GM18870 (cell line): ENCODE measurements at regions not wholly inside any gene's neighbourhood (a gene's known extent, or its start where the extent isn't known, plus 50 kb on each side); places are given as distances from the start of the nearest gene placed in this dataset.

Experiments
- ATAC-seq: cut with Tn5 transposase; IDR thresholded peaks from one replicate; pipeline ENCODE4 v1.9.1; 2021; ENCODE audit warnings: moderate library complexity; ENCODE audit not compliant: unreplicated experiment

GRCh38 chr2:9771481-9772017, 71.7 kb upstream of the TAF1B start:
- ATAC-seq = no peak

DNA sequence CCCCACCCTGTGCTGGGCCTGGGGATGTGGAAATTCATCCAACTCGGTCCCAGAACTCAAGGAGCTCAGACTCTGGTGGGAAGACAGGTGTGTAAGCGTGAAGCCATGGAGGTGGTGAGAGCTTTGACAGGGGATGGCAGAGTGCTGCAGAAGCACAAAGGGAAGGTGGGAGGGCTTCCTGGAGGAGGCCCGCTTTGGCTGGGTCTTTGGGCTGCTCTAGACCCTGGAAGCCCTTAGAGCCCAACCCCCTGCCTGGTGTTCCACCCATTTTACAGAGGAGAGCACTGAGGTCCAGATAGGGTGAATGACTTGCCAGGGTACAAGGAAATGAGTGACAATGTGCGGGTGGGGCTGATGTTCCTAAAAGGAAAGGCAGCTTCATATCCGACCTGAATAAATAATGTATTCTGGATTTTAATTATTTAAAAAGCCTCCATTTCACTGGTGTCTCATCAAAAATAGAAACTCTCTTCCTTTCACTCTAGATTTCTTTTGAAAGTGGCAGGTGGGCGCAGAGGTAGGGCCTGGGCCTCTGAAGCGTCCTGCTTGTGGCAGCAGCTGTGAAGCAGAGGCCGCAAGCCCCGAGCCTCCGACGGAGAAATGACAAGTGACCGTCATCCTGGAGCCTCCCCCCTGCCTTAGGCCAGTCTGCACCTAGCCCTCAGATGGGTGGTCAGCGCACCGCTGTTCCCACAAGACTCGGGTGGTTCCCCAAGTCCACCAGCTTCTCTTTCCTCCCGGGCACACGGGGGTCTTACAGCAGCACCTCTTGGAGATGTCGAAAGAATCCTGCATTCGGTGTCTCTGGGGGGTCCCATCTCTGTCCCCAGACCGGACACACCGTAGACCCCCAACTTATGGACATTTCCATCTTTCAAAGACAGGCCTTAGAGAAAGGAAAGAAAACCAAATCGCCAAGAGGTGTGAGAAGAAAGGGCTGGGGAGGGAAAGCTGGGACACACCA, 71.0 kb upstream of the TAF1B start:
- no peak for ATAC-seq

DNA sequence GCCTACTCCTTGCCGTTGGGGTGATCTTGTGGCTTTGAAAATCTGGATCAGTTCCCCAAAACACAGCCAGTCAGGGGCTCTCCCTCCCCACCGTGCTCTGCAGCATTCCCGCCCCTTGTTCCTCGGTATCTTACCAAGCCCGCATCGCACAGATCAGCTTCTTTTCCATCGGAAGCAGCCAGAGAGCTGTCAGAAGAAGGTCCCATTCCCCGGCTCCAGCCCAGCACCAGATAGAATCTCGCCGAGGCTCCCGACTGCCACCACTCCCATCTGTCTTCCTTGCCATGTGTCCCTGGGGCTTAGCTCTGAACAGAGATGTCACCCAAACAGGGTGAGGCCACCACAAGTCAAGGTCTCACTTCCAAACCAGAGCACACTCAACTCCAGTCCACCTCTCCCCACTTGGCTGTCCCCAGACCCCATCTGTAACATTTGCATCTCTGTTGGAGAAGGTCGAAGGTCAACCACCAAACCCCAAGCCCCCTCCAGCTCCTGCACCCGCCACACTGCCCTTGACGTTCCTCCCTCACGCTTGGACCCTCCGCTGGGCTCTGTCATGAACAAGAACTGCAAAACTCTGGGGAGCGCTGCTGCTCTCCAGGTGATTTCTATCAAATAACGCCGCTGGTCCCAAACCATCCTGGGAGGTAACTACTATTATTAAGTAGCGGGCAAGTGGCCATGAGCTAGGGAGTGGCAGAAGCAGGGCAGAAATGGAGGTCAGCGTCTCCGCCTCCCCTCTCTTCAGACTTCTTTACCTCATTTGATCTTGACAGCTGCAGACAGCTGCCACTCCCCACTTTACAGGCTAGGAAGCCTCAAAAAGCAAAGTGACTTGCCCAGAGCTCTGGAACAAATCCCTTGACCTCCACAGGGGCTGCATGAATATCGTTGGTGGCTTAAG, 70.0 kb upstream of the TAF1B start:
- no peak for ATAC-seq

DNA sequence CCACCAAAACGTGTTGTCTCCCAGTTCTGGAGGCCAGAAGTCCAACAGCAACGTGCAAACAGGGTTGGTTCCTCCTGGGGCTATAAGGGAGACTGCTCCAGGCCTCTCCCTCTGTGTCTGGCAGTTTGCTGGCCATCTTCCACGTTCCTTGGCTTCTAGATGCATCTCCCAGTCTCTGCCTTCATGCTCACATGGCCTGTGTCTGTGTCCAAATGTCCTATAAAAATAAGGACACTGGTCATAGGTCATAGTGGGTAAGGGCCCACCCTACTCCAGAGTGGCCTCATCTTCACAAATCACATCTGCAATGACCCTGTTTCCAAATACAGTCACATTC, 69.4 kb upstream of the TAF1B start:
- ATAC-seq = no peak

GRCh38 chr2:9774266-9774665, 69.0 kb upstream of the TAF1B start:
- ATAC-seq = no peak

DNA sequence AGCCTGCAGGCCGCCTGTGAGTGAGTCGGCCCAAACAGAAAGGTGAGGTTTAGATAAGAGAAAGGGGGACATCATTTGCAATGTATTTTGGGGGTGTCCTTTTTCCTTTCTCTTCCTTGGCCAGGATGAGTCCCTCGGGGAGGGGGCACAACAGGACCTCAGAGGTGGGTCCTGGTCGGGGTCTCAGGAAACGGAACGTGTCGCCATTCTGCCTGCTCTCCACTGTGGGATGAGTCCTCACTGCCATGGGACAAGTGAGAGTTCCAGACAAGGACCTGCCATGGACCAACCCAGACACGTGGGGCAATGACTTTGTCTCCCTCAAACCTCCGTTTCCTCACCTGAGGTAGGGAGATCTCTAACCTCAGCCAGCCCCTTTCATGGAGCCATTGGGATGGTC, 67.9 kb upstream of the TAF1B start:
- no peak for ATAC-seq

DNA sequence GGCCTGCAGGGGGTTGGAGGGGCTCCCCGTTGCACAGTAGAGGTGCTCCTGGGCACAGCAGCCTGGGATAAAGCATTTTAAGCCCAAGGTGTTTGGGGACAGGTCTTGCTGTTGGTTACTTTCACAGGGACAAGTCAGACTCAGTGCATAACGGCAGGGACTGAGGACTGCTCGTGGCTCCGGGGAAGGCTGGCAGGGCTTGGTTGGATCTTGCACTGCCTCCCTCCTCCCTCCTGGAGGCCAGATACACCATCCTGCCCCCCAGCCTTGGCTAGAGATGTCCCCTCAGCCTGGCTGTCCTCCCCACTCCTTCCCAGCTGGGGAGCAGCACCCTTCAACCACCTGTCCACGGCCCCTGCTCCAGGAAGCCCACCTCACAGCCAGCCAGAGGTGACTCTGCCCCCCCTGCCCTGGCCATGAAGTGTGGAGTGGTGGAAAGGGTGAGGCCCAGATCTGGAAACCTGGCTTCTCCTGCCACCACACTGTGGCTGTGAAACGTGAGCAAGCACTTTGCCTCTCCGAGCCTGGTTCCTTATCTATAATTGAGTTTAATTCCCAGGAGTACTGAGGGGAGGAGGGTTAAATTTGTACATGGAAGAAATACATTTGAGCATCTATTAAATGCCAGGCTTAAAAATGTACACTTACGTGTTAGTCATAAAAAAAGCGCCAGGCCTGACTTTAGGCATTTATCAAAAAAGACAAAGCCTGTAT, 67.1 kb upstream of the TAF1B start:
- no peak for ATAC-seq

GRCh38 chr2:9777081-9777480, 66.2 kb upstream of the TAF1B start:
- ATAC-seq = no peak

- no peak for ATAC-seq
Measured at GRCh38 chr2:9778012-9778411, 65.3 kb upstream of the TAF1B start.

- ATAC-seq = no peak
Measured at GRCh38 chr2:9778471-9779316, 64.6 kb upstream of the TAF1B start.

DNA sequence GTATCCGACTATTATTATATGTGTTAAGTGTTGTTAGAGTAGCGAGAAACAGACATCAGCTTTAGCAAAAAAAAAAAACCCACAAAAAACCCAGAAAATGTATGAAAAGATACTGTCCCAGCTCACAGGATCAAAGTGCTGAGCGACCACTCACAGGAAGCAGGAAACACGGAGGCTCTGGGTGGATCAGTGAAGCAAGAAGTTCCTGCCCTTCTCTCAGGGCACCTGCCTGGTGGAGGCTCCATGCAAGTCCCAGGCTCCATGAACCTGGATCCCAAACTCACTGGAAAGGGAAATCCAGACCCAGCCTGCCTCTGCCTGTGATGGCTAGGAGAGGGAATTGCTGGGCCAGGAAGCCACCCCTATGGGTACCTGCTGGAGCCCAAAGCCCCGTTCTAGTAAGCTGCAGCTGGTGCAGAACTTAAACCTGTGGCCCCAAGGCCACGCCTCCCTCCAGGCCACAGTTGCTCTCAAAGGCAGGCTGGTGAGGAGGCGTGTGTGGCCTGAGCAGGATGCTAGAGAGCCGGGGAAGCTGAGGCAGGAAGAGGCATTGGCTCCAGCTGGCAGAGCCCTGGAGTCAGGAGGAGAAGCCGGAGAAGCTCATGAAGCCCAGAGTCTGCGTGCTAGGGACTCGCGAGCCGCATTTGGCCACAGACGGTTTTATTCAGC, 63.5 kb upstream of the TAF1B start:
- no peak for ATAC-seq

- ATAC-seq = no peak
Measured at GRCh38 chr2:9780368-9781130, 62.7 kb upstream of the TAF1B start.

GRCh38 chr2:9781252-9781651, 62.0 kb upstream of the TAF1B start:
- no peak for ATAC-seq

DNA sequence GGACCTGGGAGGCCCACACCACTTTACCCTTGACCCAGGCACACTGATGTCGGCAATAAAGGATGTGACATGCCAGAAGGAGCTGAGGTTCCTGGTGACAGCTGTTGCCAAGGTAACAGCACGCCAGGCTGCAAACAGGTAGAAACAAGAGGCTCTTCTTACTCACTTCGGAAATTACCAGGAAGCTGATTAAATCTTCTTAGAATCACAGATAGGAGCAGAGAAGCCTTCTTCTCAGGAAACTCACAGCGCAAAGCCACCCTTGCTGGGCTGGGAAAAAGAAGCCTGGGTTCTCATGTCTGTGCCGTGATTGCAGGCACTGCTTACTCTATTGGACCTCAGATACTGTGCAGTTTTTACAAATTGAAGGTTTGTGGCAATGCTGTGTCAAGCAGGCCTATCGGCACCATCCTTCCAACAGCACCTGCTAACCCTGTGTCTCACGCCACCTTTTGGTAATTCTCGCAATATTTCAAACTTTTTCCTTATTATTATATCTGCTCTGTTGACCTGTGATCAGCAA, 61.0 kb upstream of the TAF1B start:
- ATAC-seq = no peak

GRCh38 chr2:9789371-9789770, 53.9 kb upstream of the TAF1B start:
- no peak for ATAC-seq

DNA sequence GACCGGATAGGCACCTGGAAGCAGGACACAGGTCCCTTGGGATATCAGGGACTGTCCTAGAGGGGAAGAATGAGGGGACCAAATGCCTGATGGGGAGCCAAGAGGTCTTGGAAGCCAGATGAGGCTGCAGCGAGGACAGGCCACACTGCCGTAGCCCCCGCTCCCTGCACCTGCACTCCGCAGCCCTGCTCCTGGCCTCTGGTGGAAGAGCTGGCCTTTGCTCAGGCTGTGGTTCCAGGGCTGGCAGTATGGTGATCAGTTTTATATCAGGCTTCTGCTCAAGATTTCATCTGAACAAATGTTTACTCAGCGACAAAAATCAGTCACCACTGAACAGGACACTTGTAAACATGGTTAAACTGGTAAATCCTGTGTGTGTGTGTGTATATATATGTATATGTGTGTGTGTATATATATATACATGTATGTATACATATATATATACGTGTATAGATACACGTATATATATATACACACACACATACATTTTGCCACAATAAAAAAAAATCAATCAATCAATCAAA, 52.5 kb upstream of the TAF1B start:
- ATAC-seq = no peak

- no peak for ATAC-seq
Measured at GRCh38 chr2:9791711-9792110, 51.6 kb upstream of the TAF1B start.

- ATAC-seq = no peak
Measured at GRCh38 chr2:9793156-9793917, 49.9 kb upstream of the TAF1B start.
